RWPE1 (cell line): ENCODE measurements at regions not wholly inside any gene's neighbourhood (a gene's known extent, or its start where the extent isn't known, plus 50 kb on each side); places are given as distances from the start of the nearest gene placed in this dataset.

ENCODE experiments used
- CTCF ChIA-PET: fragments of 350-600 bp; sonication (Branson Sonifier 250); formaldehyde crosslinking; extraction: SDS; loops from one replicate; lab custom pipeline; 2021; lab: Yijun Ruan, JAX
- POLR2A ChIA-PET: fragments of 400-600 bp; formaldehyde crosslinking; extraction: SDS; loops from one replicate; lab custom pipeline; 2020; ENCODE audit warnings: antibody characterized with exemption; ENCODE audit not compliant: low non-redundant PET; lab: Yijun Ruan, JAX
- DNase-seq: peaks from one replicate; pipeline ENCODE4 v3.0.0; 2012; ENCODE audit warnings: low spot score
- H3K27ac ChIP-seq: fragments of 450-650 bp; 2 replicates; pipeline ENCODE4 v1.5.1; 2017
- CTCF ChIP-seq: fragments of 450-650 bp; conservative IDR thresholded peaks from 2 replicates; pipeline ENCODE4 v1.5.1; 2017; ENCODE audit warnings: low read depth, mild to moderate bottlenecking

GRCh38 chr2:225794652-225795400 lies 395.3 kb downstream of the NYAP2 start:
- TF ChIP-seq CTCF: no peak
- POLR2A ChIA-PET: no interaction called here
- CTCF ChIA-PET: no interaction called here
- no peak overlapping the region for H3K27ac ChIP-seq
- DNase-seq: no peak

- POLR2A ChIA-PET: no interaction called here
- no peak for TF ChIP-seq CTCF
- H3K27ac ChIP-seq: no peak overlapping the region
- no peak for DNase-seq
- CTCF ChIA-PET: no interaction called here
Observed at GRCh38 chr2:225793736-225794550, 394.4 kb downstream of the NYAP2 start.

DNA sequence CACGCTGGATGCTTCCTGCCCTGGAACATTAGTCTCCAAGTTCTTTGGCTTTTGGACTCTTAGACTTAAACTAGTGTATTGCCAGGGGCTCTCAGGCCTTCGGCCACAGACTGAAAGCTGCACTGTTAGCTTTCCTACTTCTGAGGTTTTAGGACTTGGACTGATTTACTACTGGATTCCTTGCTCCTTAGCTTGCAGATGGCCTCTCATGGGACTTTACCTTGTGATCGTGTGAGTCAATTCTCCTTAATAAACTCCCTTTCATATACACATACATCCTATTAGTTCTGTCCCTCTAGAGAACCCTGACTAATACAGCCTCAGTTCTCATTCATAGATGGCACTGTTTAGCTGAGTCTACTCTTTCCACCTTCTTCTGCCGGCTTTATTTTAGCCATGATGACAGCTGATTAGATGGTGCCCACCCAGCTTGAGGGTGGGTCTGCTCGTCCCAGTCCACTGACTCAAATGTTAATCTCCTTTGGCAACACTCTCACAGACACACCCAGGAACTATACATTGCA lies 389.1 kb downstream of the NYAP2 start:
- POLR2A ChIA-PET: no interaction called here
- TF ChIP-seq CTCF: no peak
- CTCF ChIA-PET: no interaction called here
- no peak for DNase-seq
- no peak overlapping the region for H3K27ac ChIP-seq

- DNase-seq: no peak
- POLR2A ChIA-PET: no interaction called here
- TF ChIP-seq CTCF: no peak
- CTCF ChIA-PET: no interaction called here
- no peak overlapping the region for H3K27ac ChIP-seq
Observed at GRCh38 chr2:225787497-225787896, 388.0 kb downstream of the NYAP2 start.

DNA sequence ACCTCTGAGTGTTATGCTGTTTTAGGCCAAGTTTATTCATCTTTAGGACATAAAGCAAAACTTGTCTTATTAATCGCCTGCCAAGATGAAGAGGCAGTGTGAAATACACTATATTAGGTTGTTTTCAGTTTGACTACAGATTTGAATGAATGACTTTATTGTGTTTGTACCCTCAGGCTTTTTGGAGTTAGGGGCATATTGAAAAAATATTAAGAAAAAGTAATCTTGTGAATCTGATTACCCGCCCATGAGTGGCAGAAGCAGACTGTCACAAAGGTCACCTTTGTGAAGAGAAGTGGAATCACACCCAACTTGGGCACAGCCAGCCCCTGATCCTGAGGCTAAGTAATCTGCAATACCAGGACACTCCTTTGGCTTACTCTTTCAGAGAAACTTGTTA lies 382.5 kb downstream of the NYAP2 start:
- no peak for TF ChIP-seq CTCF
- CTCF ChIA-PET: interaction anchor here (0.6 kb wide), 1 partner anchor 834 kb away, joined by 3 read pairs; no protein-coding TSS in a partner anchor
- H3K27ac ChIP-seq: no peak overlapping the region
- no peak for DNase-seq
- POLR2A ChIA-PET: no interaction called here

DNA sequence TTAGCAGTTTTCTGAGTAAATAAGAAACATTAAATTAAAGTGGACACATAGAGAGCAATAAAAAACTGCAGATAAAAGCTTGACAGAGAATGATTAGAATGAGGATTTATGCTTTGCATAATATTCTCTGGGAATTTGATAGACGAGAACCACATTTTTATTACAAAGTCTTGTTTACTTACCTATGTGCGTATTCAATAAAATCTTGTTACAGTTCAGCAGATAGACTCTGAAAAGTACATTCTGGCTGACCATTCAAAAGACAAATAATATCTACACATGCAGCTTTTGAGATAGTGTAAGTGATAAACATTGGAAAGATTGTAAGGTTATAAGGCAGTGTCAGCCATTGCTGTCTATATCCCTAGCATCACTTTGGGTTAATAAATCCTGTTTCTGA lies 381.6 kb downstream of the NYAP2 start:
- ChIA-PET CTCF (interaction anchor here (0.6 kb wide), 1 partner anchor 835 kb away, joined by 3 read pairs; no protein-coding TSS in a partner anchor), POLR2A (no interaction called here)
- H3K27ac ChIP-seq: no peak overlapping the region
- no peak for TF ChIP-seq CTCF
- no peak for DNase-seq
